Pancreas (tissue), 10 donors: ENCODE measurements at regions not wholly inside any gene's neighbourhood (a gene's known extent, or its start where the extent isn't known, plus 50 kb on each side); places are given as distances from the start of the nearest gene placed in this dataset.

ENCODE experiments used
- ATAC-seq, 4 donors: fragments of 200-7000 bp; cut with Tn5 transposase; one replicate each; pipeline versions ENCODE4 v1.8.0 to v1.9.1; 2020; ENCODE audit warnings: mild to moderate bottlenecking in 4 of 4, moderate library complexity in 4 of 4
- DNase-seq, 6 donors: peaks; one replicate each; pipeline ENCODE4 v3.0.0-alpha.2; 2020
- FAIRE-seq: peaks from 2 replicates; lab custom pipeline; 2012; peaks lifted over from hg19 to GRCh38; lab: Jason Lieb, UNC
- H3K27ac ChIP-seq, 4 donors: fragments of 200-600 bp; sonication (generic); 1 replicate in 3 of 4; 2 replicates in 1 of 4; pipeline versions ENCODE4 v1.5.0 to v1.8.0; 2020
- H3K27me3 ChIP-seq, 4 donors: fragments of 200-600 bp; one replicate each; pipeline ENCODE4 v1.8.0; 2021
- H3K36me3 ChIP-seq, 3 donors: fragments of 200-600 bp; sonication (generic) in 1 of 3; one replicate each; pipeline versions ENCODE4 v1.5.0 to v1.8.0; 2020 to 2021
- H3K4me1 ChIP-seq, 3 donors: fragments of 200-600 bp; one replicate each; pipeline ENCODE4 v1.8.0; 2021
- H3K4me3 ChIP-seq, 4 donors: fragments of 200-600 bp; sonication (generic) in 2 of 4; one replicate each; pipeline versions ENCODE4 v1.5.0 to v1.8.0; 2020 to 2021
- H3K9me3 ChIP-seq, 4 donors: fragments of 200-600 bp; one replicate each; pipeline ENCODE4 v1.8.0; 2021
- CTCF ChIP-seq, 4 donors: fragments of 200-600 bp; sonication (generic) in 3 of 4; IDR thresholded peaks; one replicate each; pipeline versions ENCODE4 v1.5.0 to v1.8.0; 2021; ENCODE audit warnings: antibody characterized with exemption in 4 of 4
- WGBS, 2 donors: extraction: QIAGEN DNeasy Blood & Tissue Kit; methylation state at CpG; one replicate each; pipeline ENCODE4 v1.1.7; 2013; 5-methylcytosine and 5-hydroxymethylcytosine counted together
- intact Hi-C, 3 donors: fragments of 100-400 bp; cut with DNase I; formaldehyde crosslinking; loops; one replicate each; pipeline versions ENCODE4 v1.11.1 to v1.14.2; 2022
- donor health status: healthy with polysubstance abuse.
- donor health status: DM: no; HTN: no; CAD: no; lungs with moderate emphysema.
- donor health status: DM: no; HTN: no; CAD: no.
- donor health status: control.
- donor health status: control.
- donor health status: Bipolar disorder and iron deficiency.
- donor health status: DM: yes; HTN: yes; CAD: no.
- donor health status: DM: no; HTN: no; CAD: no.
- donor health status: DM: no; HTN: no; CAD: no.
- donor health status: DM: yes; HTN: yes; CAD: no.

GRCh38 chr16:55047331-55047730 is 116.7 kb downstream of the IRX5 start:
- H3K4me1 ChIP-seq: no peaks in the 10 kb centered on the region
- 78 to 81% methylated on average over 4 of the region's 4 CpGs for WGBS, 2 donors
- no peak overlapping the region for H3K4me3 ChIP-seq
- TF ChIP-seq CTCF (IDR thresholded peaks at IDR 0.05): no peak
- H3K9me3 ChIP-seq: no peaks in the 10 kb centered on the region
- H3K27me3 ChIP-seq: no peaks in the 10 kb centered on the region
- no peak for DNase-seq
- FAIRE-seq: no peak
- H3K36me3 ChIP-seq: no peaks in the 10 kb centered on the region
- no peak overlapping the region for H3K27ac ChIP-seq
- ATAC-seq: no peak
- intact Hi-C loops: no loop called here

GRCh38 chr16:55047903-55048497 is 117.3 kb downstream of the IRX5 start:
- H3K27me3 ChIP-seq: no peaks in the 10 kb centered on the region
- H3K4me1 ChIP-seq: no peaks in the 10 kb centered on the region
- H3K27ac ChIP-seq: no peak overlapping the region
- no peak for DNase-seq
- H3K36me3 ChIP-seq: no peaks in the 10 kb centered on the region
- FAIRE-seq: no peak
- no peaks in the 10 kb centered on the region for H3K9me3 ChIP-seq
- no peak overlapping the region for H3K4me3 ChIP-seq
- ATAC-seq: no peak
- WGBS, 2 donors: 79 to 86% methylated on average over 8 of the region's 8 CpGs
- intact Hi-C loops: no loop called here
- TF ChIP-seq CTCF (IDR thresholded peaks at IDR 0.05): no peak

GRCh38 chr16:55048745-55049144 is 118.1 kb downstream of the IRX5 start:
- TF ChIP-seq CTCF (IDR thresholded peaks at IDR 0.05): no peak
- Histone ChIP-seq H3K27ac (no peak overlapping the region), H3K4me3 (no peak overlapping the region), H3K9me3 (no peaks in the 10 kb centered on the region), H3K27me3 (no peaks in the 10 kb centered on the region), H3K4me1 (no peaks in the 10 kb centered on the region), H3K36me3 (no peaks in the 10 kb centered on the region)
- ATAC-seq (no peak), FAIRE-seq (no peak), DNase-seq (no peak)
- WGBS, 2 donors: 83 to 88% methylated on average over 5 of the region's 5 CpGs
- intact Hi-C loops: no loop called here

GRCh38 chr16:55051571-55052347 is 121.1 kb downstream of the IRX5 start:
- no peak overlapping the region for H3K27ac ChIP-seq
- H3K27me3 ChIP-seq: peaks cover 0 to 11% (median 5%) of the 10 kb centered on the region in 4 donors
- DNase-seq (no peak), ATAC-seq (no peak), FAIRE-seq (no peak)
- no peak overlapping the region for H3K4me3 ChIP-seq
- H3K9me3 ChIP-seq: no peaks in the 10 kb centered on the region
- 64 to 67% methylated on average over 7 of the region's 7 CpGs for WGBS, 2 donors
- no peaks in the 10 kb centered on the region for H3K4me1 ChIP-seq
- TF ChIP-seq CTCF (IDR thresholded peaks at IDR 0.05): no peak
- no peaks in the 10 kb centered on the region for H3K36me3 ChIP-seq
- intact Hi-C loops: no loop called here

- Histone ChIP-seq H3K36me3 (no peaks in the 10 kb centered on the region), H3K4me1 (no peaks in the 10 kb centered on the region), H3K4me3 (no peak overlapping the region), H3K9me3 (no peaks in the 10 kb centered on the region), H3K27ac (no peak overlapping the region), H3K27me3 (peaks cover 0 to 17% (median 5%) of the 10 kb centered on the region in 4 donors)
- ATAC-seq (no peak), DNase-seq (no peak), FAIRE-seq (no peak)
- 65 to 71% methylated on average over 2 of the region's 2 CpGs for WGBS, 2 donors
- intact Hi-C loops: no loop called here
- no peak for TF ChIP-seq CTCF (IDR thresholded peaks at IDR 0.05)
Measured at GRCh38 chr16:55052348-55052734, 121.7 kb downstream of the IRX5 start.
